ENCODE measurements at regions not wholly inside any gene's neighbourhood (a gene's known extent, or its start where the extent isn't known, plus 50 kb on each side); places are given as distances from the start of the nearest gene placed in this dataset.

GRCh38 chr21:43334214-43334958 is 92.5 kb downstream of the SIK1 start:
- peaks cover 22% of the 10 kb centered on the region for H3K4me1 ChIP-seq (ENCODE audit: insufficient read depth, low read length)
- H3K4me2 ChIP-seq (ENCODE audit: insufficient read depth, low read length): no peak overlapping the region
- no peaks in the 10 kb centered on the region for H3K36me3 ChIP-seq (ENCODE audit: insufficient read depth, low read length)
- no peak for DNase-seq (ENCODE audit: insufficient read length, low spot score, missing footprints)
- no peaks in the 10 kb centered on the region for H3K27me3 ChIP-seq (ENCODE audit: insufficient read depth, low read length)
- H4K20me1 ChIP-seq (ENCODE audit: insufficient read depth, low read length): no peaks in the 10 kb centered on the region
- no peaks in the 10 kb centered on the region for H3K79me2 ChIP-seq (ENCODE audit: insufficient read depth, low read length)
- H3K27ac ChIP-seq (ENCODE audit: low read depth, low read length): peak overlapping the region; percentile 97
- H3K4me3 ChIP-seq (ENCODE audit: insufficient read depth, low read length): no peak overlapping the region
- no peak overlapping the region for H2AFZ ChIP-seq (ENCODE audit: low read length)
- H3K9me3 ChIP-seq (ENCODE audit: low read depth, low read length): no peaks in the 10 kb centered on the region
- no peak for TF ChIP-seq CTCF (IDR thresholded peaks at IDR 0.05; ENCODE audit: extremely low read depth, low read depth, low read length)

GRCh38 chr21:43333298-43334062 is 93.5 kb downstream of the SIK1 start:
- Histone ChIP-seq H2AFZ (ENCODE audit: low read length) (peak overlapping the region; percentile 80), H4K20me1 (ENCODE audit: insufficient read depth, low read length) (no peaks in the 10 kb centered on the region), H3K4me1 (ENCODE audit: insufficient read depth, low read length) (peaks cover 22% of the 10 kb centered on the region), H3K4me3 (ENCODE audit: insufficient read depth, low read length) (peak overlapping the region; percentile 49), H3K4me2 (ENCODE audit: insufficient read depth, low read length) (peak overlapping the region; percentile 72), H3K27ac (ENCODE audit: low read depth, low read length) (peak overlapping the region; percentile 97), H3K9me3 (ENCODE audit: low read depth, low read length) (no peaks in the 10 kb centered on the region), H3K36me3 (ENCODE audit: insufficient read depth, low read length) (no peaks in the 10 kb centered on the region), H3K79me2 (ENCODE audit: insufficient read depth, low read length) (no peaks in the 10 kb centered on the region), H3K27me3 (ENCODE audit: insufficient read depth, low read length) (no peaks in the 10 kb centered on the region)
- DNase-seq (ENCODE audit: insufficient read length, low spot score, missing footprints): peak; percentile 96
- no peak for TF ChIP-seq CTCF (IDR thresholded peaks at IDR 0.05; ENCODE audit: extremely low read depth, low read depth, low read length)

GRCh38 chr21:43332861-43333297 is 94.1 kb downstream of the SIK1 start:
- Histone ChIP-seq H3K4me1 (ENCODE audit: insufficient read depth, low read length) (peaks cover 22% of the 10 kb centered on the region), H3K27ac (ENCODE audit: low read depth, low read length) (peak overlapping the region; percentile 97), H3K4me3 (ENCODE audit: insufficient read depth, low read length) (peak overlapping the region; percentile 49), H3K36me3 (ENCODE audit: insufficient read depth, low read length) (no peaks in the 10 kb centered on the region), H4K20me1 (ENCODE audit: insufficient read depth, low read length) (no peaks in the 10 kb centered on the region), H3K9me3 (ENCODE audit: low read depth, low read length) (no peaks in the 10 kb centered on the region), H3K79me2 (ENCODE audit: insufficient read depth, low read length) (no peaks in the 10 kb centered on the region), H3K4me2 (ENCODE audit: insufficient read depth, low read length) (peak overlapping the region; percentile 72), H2AFZ (ENCODE audit: low read length) (peak overlapping the region; percentile 80), H3K27me3 (ENCODE audit: insufficient read depth, low read length) (no peaks in the 10 kb centered on the region)
- no peak for DNase-seq (ENCODE audit: insufficient read length, low spot score, missing footprints)
- no peak for TF ChIP-seq CTCF (IDR thresholded peaks at IDR 0.05; ENCODE audit: extremely low read depth, low read depth, low read length)

All from osteoblast (primary cell).